ENCODE measurements at regions not wholly inside any gene's neighbourhood (a gene's known extent, or its start where the extent isn't known, plus 50 kb on each side); places are given as distances from the start of the nearest gene placed in this dataset.

- intact Hi-C loops (cut with micrococcal nuclease) = loop anchor here (2.0 kb wide), 1 partner anchor 58 kb away; no protein-coding TSS in a partner anchor
- no peaks in the 10 kb centered on the region for H3K9me3 Mint-ChIP-seq (ENCODE audit: insufficient read depth)
- 18% methylated on average over 18 of the region's 21 CpGs for WGBS (ENCODE audit: insufficient coverage)
- Histone ChIP-seq H3K36me3 (replicated peaks in 1 of 2; ENCODE audit: control extremely low read depth in 1 of 2, control insufficient read depth in 1 of 2, extremely low read depth in 1 of 2, insufficient read depth in 2 of 2, low read length in 1 of 2) (no peaks in the 10 kb centered on the region), H4K20me1 (ENCODE audit: control insufficient read depth, insufficient read depth, low read length, poor library complexity, severe bottlenecking) (no peaks in the 10 kb centered on the region), H3K4me1 (ENCODE audit: control insufficient read depth in 2 of 2, insufficient read depth in 2 of 2, low read length in 2 of 2) (peaks cover 38 to 40% of the 10 kb centered on the region in 2 donors), H2AFZ (ENCODE audit: insufficient read depth, low read depth, low read length, poor library complexity, severe bottlenecking) (peak overlapping the region; percentile 46), H3K79me2 (ENCODE audit: control insufficient read depth, insufficient read depth, low read length) (no peaks in the 10 kb centered on the region), H3K9ac (ENCODE audit: low read length) (peak overlapping the region; percentile 35), H3K9me3 (ENCODE audit: control extremely low read depth in 1 of 3, control insufficient read depth in 2 of 3, insufficient read depth in 1 of 3, low read length in 2 of 3) (peaks cover 0 to 5% (median 0%) of the 10 kb centered on the region in 3 donors), H3K4me2 (replicated peaks; ENCODE audit: low read depth, low read length, poor library complexity, severe bottlenecking) (peak overlapping the region; percentile 75), H3K27me3 (replicated peaks in 1 of 4; ENCODE audit: control extremely low read depth in 1 of 4, control insufficient read depth in 3 of 4, insufficient read depth in 4 of 4, low read length in 3 of 4) (peaks cover 0 to 45% (median 21%) of the 10 kb centered on the region in 4 experiments), H3K4me3 (ENCODE audit: control extremely low read depth in 1 of 5, extremely low read depth in 1 of 5, insufficient read depth in 1 of 5, low read depth in 2 of 5, low read length in 4 of 5) (peak overlapping the region in 2 of 5 experiments; percentile 36 to 39), H3K27ac (ENCODE audit: low read length in 2 of 2) (no peak overlapping the region)
- ChIA-PET CTCF (no interaction called here), POLR2A (no interaction called here)
- DNase-seq = no peak
- ATAC-seq (ENCODE audit: low read depth) = no peak
- peaks cover 34% of the 10 kb centered on the region for H3K4me1 Mint-ChIP-seq
- peaks cover 44% of the 10 kb centered on the region for H3K27me3 Mint-ChIP-seq
- peak overlapping the region; percentile 81 for H3K4me3 Mint-ChIP-seq
- TF ChIP-seq, protein P1, sequence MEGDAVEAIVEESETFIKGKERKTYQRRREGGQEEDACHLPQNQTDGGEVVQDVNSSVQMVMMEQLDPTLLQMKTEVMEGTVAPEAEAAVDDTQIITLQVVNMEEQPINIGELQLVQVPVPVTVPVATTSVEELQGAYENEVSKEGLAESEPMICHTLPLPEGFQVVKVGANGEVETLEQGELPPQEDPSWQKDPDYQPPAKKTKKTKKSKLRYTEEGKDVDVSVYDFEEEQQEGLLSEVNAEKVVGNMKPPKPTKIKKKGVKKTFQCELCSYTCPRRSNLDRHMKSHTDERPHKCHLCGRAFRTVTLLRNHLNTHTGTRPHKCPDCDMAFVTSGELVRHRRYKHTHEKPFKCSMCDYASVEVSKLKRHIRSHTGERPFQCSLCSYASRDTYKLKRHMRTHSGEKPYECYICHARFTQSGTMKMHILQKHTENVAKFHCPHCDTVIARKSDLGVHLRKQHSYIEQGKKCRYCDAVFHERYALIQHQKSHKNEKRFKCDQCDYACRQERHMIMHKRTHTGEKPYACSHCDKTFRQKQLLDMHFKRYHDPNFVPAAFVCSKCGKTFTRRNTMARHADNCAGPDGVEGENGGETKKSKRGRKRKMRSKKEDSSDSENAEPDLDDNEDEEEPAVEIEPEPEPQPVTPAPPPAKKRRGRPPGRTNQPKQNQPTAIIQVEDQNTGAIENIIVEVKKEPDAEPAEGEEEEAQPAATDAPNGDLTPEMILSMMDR (IDR thresholded peaks at IDR 0.05) = no peak
- H3K27ac Mint-ChIP-seq = no peak overlapping the region
Measured at GRCh38 chr22:25420471-25420924, 144.0 kb upstream of the GRK3 start.

DNA sequence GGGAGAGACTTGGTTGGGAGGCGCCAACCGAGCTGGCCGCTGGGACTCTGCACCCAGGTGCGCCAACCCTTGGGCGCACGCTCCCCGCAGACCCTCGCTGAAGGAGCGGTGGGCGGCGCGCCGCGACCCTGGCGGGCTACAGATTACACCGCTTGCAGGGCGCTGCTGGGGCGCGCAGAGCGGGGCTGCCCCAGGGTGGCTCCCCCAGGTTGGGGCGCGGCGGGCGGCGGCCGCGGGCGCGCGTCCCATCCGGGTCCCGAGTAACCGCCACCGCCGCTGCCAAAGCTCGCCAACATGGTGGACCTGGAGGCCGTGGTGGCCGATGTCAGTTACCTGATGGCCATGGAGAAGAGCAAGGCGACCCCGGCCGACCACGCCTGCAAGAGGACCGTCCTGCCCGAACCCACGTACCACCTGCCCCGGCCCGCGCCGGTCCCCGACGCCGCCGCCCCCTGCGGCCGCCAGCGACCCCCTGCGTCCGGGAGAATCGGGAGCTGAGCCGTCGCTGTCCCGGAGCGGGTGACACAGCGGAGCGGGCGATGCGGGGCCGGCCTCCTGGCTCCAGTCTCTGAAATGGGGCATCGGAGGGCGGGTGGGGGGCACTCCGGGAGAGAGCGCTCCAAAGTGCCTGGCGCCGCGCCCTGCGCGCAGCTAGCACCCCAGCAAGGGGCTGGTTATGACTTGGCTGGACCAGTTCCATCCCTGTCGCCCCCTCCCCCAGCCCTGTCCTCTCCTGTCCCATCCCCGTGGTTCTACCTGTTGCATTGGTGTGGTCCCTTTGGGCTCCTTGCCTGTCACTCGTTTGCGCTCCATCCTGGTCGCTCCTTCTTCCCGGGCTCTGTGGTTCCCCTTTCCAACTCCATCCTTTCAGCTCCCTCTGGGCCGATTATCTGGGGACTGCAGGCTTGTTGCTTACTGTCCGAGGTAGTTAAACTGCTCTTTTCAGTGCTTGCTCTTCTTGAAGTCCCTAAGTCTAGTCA lies 143.3 kb upstream of the GRK3 start:
- Histone ChIP-seq H3K9me3 (ENCODE audit: control extremely low read depth in 1 of 3, control insufficient read depth in 2 of 3, insufficient read depth in 1 of 3, low read length in 2 of 3) (peaks cover 0 to 5% (median 0%) of the 10 kb centered on the region in 3 donors), H3K4me3 (ENCODE audit: control extremely low read depth in 1 of 5, extremely low read depth in 1 of 5, insufficient read depth in 1 of 5, low read depth in 2 of 5, low read length in 4 of 5) (peak overlapping the region in 3 of 5 experiments; percentile 26 to 39 (median 36)), H3K4me2 (replicated peaks; ENCODE audit: low read depth, low read length, poor library complexity, severe bottlenecking) (peak overlapping the region; percentile 75), H3K27me3 (replicated peaks in 1 of 4; ENCODE audit: control extremely low read depth in 1 of 4, control insufficient read depth in 3 of 4, insufficient read depth in 4 of 4, low read length in 3 of 4) (peaks cover 0 to 45% (median 21%) of the 10 kb centered on the region in 4 experiments), H2AFZ (ENCODE audit: insufficient read depth, low read depth, low read length, poor library complexity, severe bottlenecking) (peak overlapping the region; percentile 46), H4K20me1 (ENCODE audit: control insufficient read depth, insufficient read depth, low read length, poor library complexity, severe bottlenecking) (no peaks in the 10 kb centered on the region), H3K9ac (ENCODE audit: low read length) (peak overlapping the region; percentile 35), H3K36me3 (replicated peaks in 1 of 2; ENCODE audit: control extremely low read depth in 1 of 2, control insufficient read depth in 1 of 2, extremely low read depth in 1 of 2, insufficient read depth in 2 of 2, low read length in 1 of 2) (no peaks in the 10 kb centered on the region), H3K4me1 (ENCODE audit: control insufficient read depth in 2 of 2, insufficient read depth in 2 of 2, low read length in 2 of 2) (peaks cover 38 to 40% of the 10 kb centered on the region in 2 donors), H3K79me2 (ENCODE audit: control insufficient read depth, insufficient read depth, low read length) (no peaks in the 10 kb centered on the region), H3K27ac (ENCODE audit: low read length in 2 of 2) (no peak overlapping the region)
- ChIA-PET POLR2A (interaction anchor here (0.6 kb wide), 1 partner anchor 24 kb away, joined by 3 read pairs; no protein-coding TSS in a partner anchor), CTCF (interaction anchor here (1.1 kb wide), 1 partner anchor 23 kb away, joined by 3 read pairs; no protein-coding TSS in a partner anchor)
- TF ChIP-seq, protein P1 (IDR thresholded peaks at IDR 0.05) = no peak
- TF ChIP-seq EZH2 (IDR thresholded peaks at IDR 0.05; ENCODE audit: borderline replicate concordance, insufficient read depth, low read depth, low read length, poor library complexity, severe bottlenecking) = no peak
- H3K9me3 Mint-ChIP-seq (ENCODE audit: insufficient read depth) = no peaks in the 10 kb centered on the region
- no peak overlapping the region for H3K27ac Mint-ChIP-seq
- H3K27me3 Mint-ChIP-seq = peaks cover 44% of the 10 kb centered on the region
- DNase-seq (peak; percentile 47), ATAC-seq (ENCODE audit: low read depth) (no peak)
- intact Hi-C loops (cut with micrococcal nuclease) = loop anchor here (2.0 kb wide), 1 partner anchor 58 kb away; no protein-coding TSS in a partner anchor
- H3K4me3 Mint-ChIP-seq = peak overlapping the region; percentile 87
- 3% methylated on average over 85 of the region's 85 CpGs for WGBS (ENCODE audit: insufficient coverage)
- H3K4me1 Mint-ChIP-seq = peaks cover 34% of the 10 kb centered on the region

Measured in B cell (primary cell).